Parathyroid adenoma (tissue), 2 donors: ENCODE measurements at regions not wholly inside any gene's neighbourhood (a gene's known extent, or its start where the extent isn't known, plus 50 kb on each side); places are given as distances from the start of the nearest gene placed in this dataset.

Source experiments
- H2AFZ ChIP-seq: fragments of 300-600 bp; sonication (generic); one replicate; pipeline ENCODE4 v1.7.0; 2017; ENCODE audit warnings: antibody characterized with exemption, mild to moderate bottlenecking
- H3K27ac ChIP-seq: fragments of 300-600 bp; sonication (generic); one replicate; pipeline ENCODE4 v1.7.0; 2017
- H3K27me3 ChIP-seq: fragments of 300-600 bp; sonication (generic); one replicate; pipeline ENCODE4 v1.7.0; 2017; ENCODE audit warnings: low read length; ENCODE audit not compliant: control insufficient read depth, insufficient read depth
- H3K36me3 ChIP-seq: fragments of 300-600 bp; sonication (generic); one replicate; pipeline ENCODE4 v1.7.0; 2017; ENCODE audit warnings: low read length; ENCODE audit not compliant: control insufficient read depth, insufficient read depth
- H3K4me1 ChIP-seq: fragments of 300-600 bp; sonication (generic); one replicate; pipeline ENCODE4 v1.7.0; 2017; ENCODE audit warnings: control low read depth
- H3K4me2 ChIP-seq: fragments of 300-600 bp; sonication (generic); one replicate; pipeline ENCODE4 v1.7.0; 2017; ENCODE audit warnings: low read length
- H3K4me3 ChIP-seq: fragments of 300-600 bp; sonication (generic); one replicate; pipeline ENCODE4 v1.7.0; 2017; ENCODE audit warnings: low read depth, low read length
- H3K79me2 ChIP-seq: fragments of 300-600 bp; sonication (generic); one replicate; pipeline ENCODE4 v1.7.0; 2017; ENCODE audit warnings: control low read depth
- H3K9ac ChIP-seq: fragments of 300-600 bp; sonication (generic); one replicate; pipeline ENCODE4 v1.7.0; 2017; ENCODE audit warnings: mild to moderate bottlenecking
- H3K9me3 ChIP-seq: fragments of 300-600 bp; sonication (generic); one replicate; pipeline ENCODE4 v1.7.0; 2017; ENCODE audit warnings: low read length; ENCODE audit not compliant: control insufficient read depth
- TF ChIP-seq, protein P1 (sequence below): fragments of 300-600 bp; sonication (generic); IDR thresholded peaks from one replicate; pipeline ENCODE4 v1.7.0; 2017; ENCODE audit warnings: antibody characterized with exemption, mild to moderate bottlenecking
- donor health status: primary hyperparathyroidism.

DNA sequence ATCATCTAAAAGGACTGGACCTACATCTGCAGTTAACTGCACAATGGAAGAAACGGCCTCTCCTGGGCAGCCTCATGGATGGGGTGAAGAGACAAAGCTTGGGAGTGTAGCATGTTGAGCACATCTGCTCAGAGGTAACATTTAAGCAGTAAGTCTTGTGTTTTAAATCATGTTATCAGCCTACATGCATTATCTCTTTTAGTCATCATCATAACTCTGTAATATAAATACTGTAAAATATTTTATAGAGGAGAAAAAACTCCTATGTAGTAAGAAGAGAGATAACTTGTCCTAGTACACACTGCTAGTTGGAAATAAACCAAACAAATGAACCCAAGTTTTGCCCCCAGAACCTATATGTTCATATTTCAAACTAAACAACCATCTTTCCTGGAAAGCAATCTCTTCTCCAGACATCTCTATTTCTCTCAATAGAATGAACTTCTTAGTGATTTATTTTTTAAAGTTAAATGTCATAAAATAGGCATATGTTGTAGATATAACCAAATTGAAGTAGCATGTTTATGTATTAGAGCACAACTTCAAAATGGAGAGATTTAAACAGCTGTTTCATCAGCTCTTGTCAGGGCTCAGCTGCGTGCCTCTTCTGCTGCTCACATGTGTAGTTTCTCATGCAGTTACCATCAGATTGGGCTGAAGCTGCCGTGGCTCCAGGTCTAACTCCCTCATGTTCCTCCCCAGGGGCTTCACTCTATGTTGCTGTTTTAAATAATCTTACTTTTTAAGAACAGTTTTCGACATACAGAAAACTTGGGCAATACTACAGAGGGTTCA is 581.8 kb upstream of the ZFP42 start:
- H3K27ac ChIP-seq, result no peak overlapping the region
- no peak overlapping the region for H3K4me2 ChIP-seq
- H3K36me3 ChIP-seq, result no peaks in the 10 kb centered on the region
- no peaks in the 10 kb centered on the region for H3K79me2 ChIP-seq
- TF ChIP-seq, protein P1, sequence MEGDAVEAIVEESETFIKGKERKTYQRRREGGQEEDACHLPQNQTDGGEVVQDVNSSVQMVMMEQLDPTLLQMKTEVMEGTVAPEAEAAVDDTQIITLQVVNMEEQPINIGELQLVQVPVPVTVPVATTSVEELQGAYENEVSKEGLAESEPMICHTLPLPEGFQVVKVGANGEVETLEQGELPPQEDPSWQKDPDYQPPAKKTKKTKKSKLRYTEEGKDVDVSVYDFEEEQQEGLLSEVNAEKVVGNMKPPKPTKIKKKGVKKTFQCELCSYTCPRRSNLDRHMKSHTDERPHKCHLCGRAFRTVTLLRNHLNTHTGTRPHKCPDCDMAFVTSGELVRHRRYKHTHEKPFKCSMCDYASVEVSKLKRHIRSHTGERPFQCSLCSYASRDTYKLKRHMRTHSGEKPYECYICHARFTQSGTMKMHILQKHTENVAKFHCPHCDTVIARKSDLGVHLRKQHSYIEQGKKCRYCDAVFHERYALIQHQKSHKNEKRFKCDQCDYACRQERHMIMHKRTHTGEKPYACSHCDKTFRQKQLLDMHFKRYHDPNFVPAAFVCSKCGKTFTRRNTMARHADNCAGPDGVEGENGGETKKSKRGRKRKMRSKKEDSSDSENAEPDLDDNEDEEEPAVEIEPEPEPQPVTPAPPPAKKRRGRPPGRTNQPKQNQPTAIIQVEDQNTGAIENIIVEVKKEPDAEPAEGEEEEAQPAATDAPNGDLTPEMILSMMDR, result no peak
- H3K27me3 ChIP-seq, result no peaks in the 10 kb centered on the region
- H3K9me3 ChIP-seq, result no peaks in the 10 kb centered on the region
- H3K4me1 ChIP-seq, result no peaks in the 10 kb centered on the region
- H3K9ac ChIP-seq, result no peak overlapping the region
- H3K4me3 ChIP-seq, result no peak overlapping the region
- no peak overlapping the region for H2AFZ ChIP-seq

DNA sequence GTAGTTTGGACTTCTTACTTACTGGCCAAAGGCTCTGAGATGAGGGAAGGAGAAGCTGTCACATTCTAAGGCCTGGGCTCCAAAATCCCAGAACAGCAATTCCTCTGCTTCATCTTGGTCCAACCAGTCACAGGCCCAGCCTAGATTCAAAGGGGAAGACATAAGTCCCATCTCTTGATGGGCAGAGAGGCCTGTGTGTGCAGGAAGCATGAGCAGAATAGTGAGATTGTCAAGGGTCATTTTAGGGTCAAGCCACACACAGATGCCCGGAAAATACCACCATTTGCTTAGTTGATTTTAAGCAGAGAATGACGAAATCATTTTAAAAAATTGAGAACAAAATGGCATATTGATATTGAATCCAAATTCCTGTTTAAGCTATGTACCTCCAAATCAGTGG is 580.9 kb upstream of the ZFP42 start:
- Histone ChIP-seq H3K36me3 (no peaks in the 10 kb centered on the region), H2AFZ (no peak overlapping the region), H3K4me2 (no peak overlapping the region), H3K27me3 (no peaks in the 10 kb centered on the region), H3K27ac (no peak overlapping the region), H3K9ac (no peak overlapping the region), H3K4me3 (no peak overlapping the region), H3K4me1 (no peaks in the 10 kb centered on the region), H3K9me3 (no peaks in the 10 kb centered on the region), H3K79me2 (no peaks in the 10 kb centered on the region)
- TF ChIP-seq, protein P1, result no peak

DNA sequence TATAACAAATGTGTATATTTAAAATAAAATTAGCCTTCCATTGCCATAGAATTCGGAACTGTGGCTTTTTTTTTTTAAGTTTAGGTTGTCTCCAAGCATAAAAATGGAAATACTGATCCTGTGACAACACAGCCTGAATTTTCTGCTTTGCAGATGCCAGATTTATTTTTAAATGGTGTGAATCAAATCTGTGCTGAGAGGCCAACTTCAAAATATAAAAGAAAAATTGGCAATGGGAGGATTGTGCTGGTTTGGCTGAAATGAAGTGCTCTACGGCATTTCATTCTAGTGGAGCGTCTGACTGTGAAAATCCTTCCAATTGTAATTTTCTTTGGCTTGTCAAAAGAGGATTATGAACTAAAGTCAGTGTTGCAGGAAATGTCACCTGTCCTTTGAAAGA is 580.3 kb upstream of the ZFP42 start:
- no peak overlapping the region for H3K9ac ChIP-seq
- TF ChIP-seq, protein P1, result no peak
- no peak overlapping the region for H3K27ac ChIP-seq
- no peak overlapping the region for H3K4me2 ChIP-seq
- no peaks in the 10 kb centered on the region for H3K27me3 ChIP-seq
- no peaks in the 10 kb centered on the region for H3K9me3 ChIP-seq
- no peaks in the 10 kb centered on the region for H3K4me1 ChIP-seq
- no peaks in the 10 kb centered on the region for H3K79me2 ChIP-seq
- no peak overlapping the region for H2AFZ ChIP-seq
- no peak overlapping the region for H3K4me3 ChIP-seq
- no peaks in the 10 kb centered on the region for H3K36me3 ChIP-seq

DNA sequence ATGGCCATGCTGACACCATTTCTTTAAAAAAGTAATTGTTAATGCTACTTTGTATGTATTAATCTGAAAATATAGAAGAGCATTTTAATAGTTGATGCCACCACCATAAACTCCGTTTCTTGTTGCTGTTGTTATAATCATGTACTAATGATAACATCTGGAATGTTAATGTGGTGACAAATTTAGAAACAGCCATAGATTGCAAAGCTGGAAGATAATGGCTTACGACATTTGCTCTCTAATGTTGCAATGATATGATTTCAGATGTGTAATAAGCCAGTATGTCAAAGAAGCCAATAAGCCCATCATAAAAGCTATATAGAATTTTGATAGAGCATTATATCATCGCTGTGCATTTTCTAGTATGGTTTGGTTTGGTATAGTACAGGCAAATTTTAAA is 579.4 kb upstream of the ZFP42 start:
- TF ChIP-seq, protein P1, result no peak
- Histone ChIP-seq H3K36me3 (no peaks in the 10 kb centered on the region), H3K4me2 (no peak overlapping the region), H3K9me3 (no peaks in the 10 kb centered on the region), H3K4me3 (no peak overlapping the region), H3K79me2 (no peaks in the 10 kb centered on the region), H3K27me3 (no peaks in the 10 kb centered on the region), H3K9ac (no peak overlapping the region), H2AFZ (no peak overlapping the region), H3K27ac (no peak overlapping the region), H3K4me1 (no peaks in the 10 kb centered on the region)

DNA sequence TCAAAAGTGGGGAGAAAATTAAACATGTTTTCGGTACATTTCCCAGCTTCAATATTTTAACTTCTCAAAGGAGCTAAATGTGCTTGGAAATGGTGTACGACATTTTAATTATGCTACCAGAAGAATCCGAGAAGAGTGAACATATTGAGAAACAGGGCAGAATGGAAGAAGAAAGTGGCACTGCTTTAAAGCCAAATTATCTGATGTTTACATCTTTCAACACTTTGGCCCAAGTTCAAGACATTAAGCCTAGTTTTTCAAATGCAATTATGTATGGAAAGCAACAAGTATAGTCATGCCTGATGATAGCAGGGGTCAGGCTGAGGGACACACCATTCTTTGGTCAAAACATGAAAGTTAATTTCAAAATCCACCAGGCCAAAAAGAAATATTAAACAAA is 577.9 kb upstream of the ZFP42 start:
- Histone ChIP-seq H3K9ac (no peak overlapping the region), H3K36me3 (no peaks in the 10 kb centered on the region), H3K4me1 (no peaks in the 10 kb centered on the region)

More for the DNA sequence above, 577.9 kb upstream of the ZFP42 start:
- no peaks in the 10 kb centered on the region for H3K27me3 ChIP-seq
- no peak overlapping the region for H3K27ac ChIP-seq
- no peaks in the 10 kb centered on the region for H3K79me2 ChIP-seq
- TF ChIP-seq, protein P1, result no peak
- H3K4me3 ChIP-seq, result no peak overlapping the region
- H3K9me3 ChIP-seq, result no peaks in the 10 kb centered on the region
- H3K4me2 ChIP-seq, result no peak overlapping the region
- no peak overlapping the region for H2AFZ ChIP-seq
